ENCODE measurements at regions not wholly inside any gene's neighbourhood (a gene's known extent, or its start where the extent isn't known, plus 50 kb on each side); places are given as distances from the start of the nearest gene placed in this dataset.

DNA sequence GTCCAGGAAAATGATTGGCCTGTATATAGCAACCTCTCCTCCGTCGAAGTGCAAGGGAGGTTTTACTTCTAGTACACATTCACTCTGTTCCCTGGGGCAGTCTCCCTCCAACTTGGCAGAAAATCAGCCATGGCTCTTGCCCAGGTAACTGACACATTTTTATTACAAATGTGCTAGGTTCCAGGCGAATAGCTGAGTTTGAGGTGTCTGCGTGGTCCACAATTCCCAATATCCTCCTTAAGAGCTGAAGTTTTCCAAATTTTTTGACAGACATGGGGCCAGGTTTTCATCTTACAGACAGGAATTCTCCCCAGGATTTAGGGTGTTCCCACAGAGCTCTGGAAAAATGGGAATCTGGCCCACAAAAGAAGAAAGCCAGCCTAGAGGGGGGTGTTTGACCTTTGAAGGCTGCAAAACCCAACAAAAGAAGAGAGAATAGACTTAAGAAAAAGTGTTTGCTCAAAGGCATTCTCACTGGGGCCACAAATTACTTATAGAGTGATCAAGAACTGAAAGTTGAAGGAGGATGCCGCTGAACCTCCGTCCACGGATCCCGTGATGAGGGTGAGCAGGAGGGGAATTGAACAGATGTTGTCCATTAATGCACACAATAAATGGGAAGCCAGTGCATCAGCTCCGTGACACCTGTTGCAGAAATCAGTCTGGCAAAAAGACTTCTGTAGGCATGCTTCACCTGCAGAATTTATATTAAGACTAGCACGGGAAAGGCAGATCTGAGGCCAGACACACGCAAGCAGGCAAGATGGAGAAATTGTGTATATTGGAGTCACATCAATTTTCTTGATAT, 242.3 kb upstream of the COPS8 start:
- DNase-seq (ENCODE audit: low read depth in 3 of 3, low spot score in 2 of 3): no peak

GRCh38 chr2:236844711-236845110, 241.0 kb upstream of the COPS8 start:
- no peak for DNase-seq (ENCODE audit: low read depth in 3 of 3, low spot score in 2 of 3)

DNA sequence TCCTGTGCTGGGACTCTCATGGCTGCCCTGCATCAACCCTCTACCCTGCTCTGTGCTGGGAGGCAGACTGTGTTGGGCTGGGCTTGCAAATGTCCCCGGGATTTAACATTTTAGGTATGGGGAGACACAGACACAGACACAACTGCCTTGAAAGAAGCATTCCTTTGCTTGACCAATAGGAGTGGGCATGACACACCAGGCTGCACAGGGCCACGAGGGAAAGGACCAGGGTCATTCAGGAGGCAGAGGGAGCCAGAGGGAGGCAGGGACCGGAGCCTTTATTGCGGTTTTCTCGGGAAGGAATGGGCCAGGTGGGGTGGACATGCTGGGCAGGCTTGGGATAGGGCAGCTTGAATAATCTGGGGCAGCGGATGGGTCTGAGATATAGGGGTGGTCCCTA, 238.7 kb upstream of the COPS8 start:
- DNase-seq (ENCODE audit: low read depth in 3 of 3, low spot score in 2 of 3): no peak

DNA sequence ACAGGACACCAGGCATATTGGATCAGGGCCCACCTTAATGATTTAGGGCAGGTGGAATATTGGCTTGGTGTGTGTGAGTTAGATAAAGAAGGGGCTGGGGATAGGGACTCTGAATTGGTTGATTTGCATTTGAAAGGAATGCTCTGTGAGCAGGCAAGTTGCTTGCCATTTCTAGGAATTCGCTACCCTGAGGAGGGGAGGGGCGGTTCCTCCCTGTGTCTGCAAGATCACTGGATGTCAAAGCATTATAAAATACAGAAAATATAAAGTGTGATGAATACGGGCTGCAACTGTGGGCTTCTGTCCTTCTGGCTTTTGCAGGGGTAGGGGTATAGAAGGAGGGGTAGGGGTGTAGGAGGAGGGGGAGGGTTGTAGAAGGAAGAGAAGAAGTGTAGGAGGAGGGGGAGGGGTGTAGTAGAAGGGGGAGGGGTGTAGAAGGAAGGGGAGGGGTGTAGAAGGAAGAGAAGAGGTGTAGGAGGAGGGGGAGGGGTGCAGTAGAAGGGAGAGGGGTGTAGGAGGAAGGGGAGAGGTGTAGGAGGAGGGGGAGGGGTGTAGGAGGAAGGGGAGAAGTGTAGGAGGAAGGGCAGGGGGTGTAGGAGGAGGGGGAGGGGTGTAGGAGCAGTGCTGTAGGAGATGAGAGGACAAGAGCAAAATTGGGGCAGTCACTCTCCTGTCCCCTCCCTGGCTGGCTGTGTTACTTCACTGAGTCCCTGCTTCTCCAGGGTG, 238.0 kb upstream of the COPS8 start:
- DNase-seq (ENCODE audit: low read depth in 3 of 3, low spot score in 2 of 3): no peak

DNA sequence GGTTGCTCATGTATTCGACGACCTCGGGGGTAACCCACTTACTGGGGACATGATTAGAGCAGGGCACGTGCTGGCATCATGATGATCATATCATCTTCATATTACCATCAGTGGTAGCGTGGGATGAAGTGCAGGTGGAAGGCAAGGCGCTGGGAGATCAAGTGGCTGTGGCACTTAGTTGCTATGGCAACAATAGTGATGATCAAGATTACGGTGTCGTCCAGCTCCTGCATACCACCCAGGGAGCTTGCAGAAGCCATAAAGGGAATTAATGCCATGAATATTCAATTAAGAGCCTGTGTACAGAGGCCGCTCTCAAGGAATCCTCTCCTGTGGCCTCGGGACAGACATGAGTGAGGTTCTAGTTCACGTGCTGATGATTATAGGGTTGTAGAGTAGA, 237.2 kb upstream of the COPS8 start:
- no peak for DNase-seq (ENCODE audit: low read depth in 3 of 3, low spot score in 2 of 3)

DNA sequence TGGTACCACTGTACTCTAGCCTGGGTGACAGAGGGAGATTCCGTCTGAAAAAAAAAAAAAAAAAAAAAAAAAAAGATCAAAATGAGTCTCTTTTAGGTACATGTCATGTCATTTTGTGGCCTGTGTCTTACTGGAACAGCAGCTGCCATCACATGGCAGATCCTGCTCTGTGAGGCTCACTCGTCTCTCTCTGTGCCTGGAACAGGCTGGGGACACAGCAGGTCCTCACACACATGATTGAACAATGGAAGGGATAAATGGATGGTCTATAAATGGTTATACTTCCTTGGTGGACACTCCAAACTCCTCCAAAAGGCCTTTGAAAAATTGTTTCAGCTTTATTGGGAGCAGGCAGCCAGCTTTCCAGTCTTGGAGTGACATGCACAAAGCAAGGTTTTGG, 236.2 kb upstream of the COPS8 start:
- no peak for DNase-seq (ENCODE audit: low read depth in 3 of 3, low spot score in 2 of 3)

GRCh38 chr2:236849940-236850339, 235.7 kb upstream of the COPS8 start:
- DNase-seq (ENCODE audit: low read depth in 3 of 3, low spot score in 2 of 3): no peak

- no peak for DNase-seq (ENCODE audit: low read depth in 3 of 3, low spot score in 2 of 3)
Measured at GRCh38 chr2:236851187-236851586, 234.5 kb upstream of the COPS8 start.

DNA sequence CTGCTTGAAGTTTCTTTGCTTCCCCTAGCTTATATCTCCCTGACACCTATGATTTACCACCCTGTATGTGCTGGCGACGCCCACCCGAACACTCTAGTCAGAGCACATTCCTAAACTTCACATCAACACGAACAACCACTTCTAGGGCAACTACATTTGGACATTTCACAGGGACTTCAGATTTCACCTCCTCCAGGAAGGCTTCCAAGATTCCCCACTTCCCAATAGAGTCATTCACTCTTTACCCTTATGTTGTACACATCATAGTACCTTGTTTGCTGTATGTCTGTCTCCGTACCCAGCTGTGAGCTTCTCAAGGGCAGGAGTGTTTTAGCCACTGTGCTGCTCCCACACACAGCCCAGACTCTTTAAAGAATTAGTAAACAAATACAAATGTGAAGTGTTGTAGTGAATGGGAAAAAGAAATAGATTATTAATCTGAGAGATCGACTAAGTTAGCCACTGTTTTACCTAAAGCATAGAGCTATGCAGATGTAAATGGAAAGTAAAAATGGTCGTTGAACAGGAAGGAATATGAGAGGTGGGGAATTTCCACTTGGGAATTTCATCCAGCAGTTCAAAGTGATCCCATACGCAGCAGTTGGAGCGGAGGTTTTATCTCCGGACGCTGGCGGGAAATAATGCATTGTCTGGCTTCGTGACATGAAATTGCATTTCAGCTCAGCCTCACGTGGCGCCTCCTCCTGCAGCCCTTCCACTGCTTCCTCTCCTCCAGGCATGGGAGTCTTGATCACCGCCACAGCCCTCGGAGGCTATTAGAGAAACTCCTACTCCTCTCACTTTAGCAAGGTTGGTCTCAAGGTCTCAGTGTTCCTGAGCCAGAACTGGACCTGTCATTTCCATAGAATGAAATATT, 233.4 kb upstream of the COPS8 start:
- DNase-seq (ENCODE audit: low read depth in 3 of 3, low spot score in 2 of 3): no peak

DNA sequence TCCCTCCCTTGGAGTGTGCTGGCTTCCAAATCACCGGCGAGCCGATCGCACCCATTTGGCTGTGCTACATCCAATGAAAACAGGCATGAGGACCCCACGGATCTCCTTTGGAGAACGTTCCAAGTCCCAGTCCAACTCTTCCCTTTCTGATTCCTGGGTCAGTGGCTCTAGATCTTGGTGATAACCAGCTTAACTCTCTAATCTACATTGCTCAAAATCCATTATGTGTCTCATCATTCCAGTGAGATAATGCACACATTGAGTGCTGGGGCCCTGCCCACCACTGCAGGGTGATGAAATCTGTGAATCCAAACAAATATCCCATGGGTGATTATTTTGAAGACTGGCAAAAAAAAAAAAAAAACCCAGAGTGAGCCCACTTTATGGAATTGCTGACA, 232.7 kb upstream of the COPS8 start:
- DNase-seq (ENCODE audit: low read depth in 3 of 3, low spot score in 2 of 3): no peak

DNA sequence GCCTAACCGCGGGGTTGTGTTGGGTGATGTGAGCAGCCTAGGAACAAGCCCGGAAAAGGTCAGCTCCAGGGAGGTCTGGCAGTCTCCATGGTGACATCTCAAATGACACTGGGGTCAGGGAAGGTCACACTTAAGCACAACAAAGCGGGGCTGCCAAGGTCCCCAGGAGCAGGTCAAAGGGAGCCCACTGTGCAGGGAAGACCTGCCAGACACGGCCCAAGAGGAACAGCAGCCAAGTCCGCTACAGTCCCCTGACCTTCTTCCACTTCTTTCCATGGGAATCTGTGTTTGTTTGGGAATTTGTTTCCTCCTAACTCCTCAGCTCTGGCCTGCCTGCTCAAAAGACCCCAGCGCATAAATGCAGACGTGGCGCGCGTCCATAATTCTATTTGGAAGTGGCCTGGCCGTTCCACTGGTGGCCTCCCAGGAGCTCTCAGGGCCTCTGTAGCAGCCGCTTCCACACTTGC, 232.1 kb upstream of the COPS8 start:
- no peak for DNase-seq (ENCODE audit: low read depth in 3 of 3, low spot score in 2 of 3)

GRCh38 chr2:236855176-236855865, 230.4 kb upstream of the COPS8 start:
- no peak for DNase-seq (ENCODE audit: low read depth in 3 of 3, low spot score in 2 of 3)

GRCh38 chr2:236855866-236856847, 229.5 kb upstream of the COPS8 start:
- DNase-seq (ENCODE audit: low read depth in 3 of 3, low spot score in 2 of 3): no peak

DNA sequence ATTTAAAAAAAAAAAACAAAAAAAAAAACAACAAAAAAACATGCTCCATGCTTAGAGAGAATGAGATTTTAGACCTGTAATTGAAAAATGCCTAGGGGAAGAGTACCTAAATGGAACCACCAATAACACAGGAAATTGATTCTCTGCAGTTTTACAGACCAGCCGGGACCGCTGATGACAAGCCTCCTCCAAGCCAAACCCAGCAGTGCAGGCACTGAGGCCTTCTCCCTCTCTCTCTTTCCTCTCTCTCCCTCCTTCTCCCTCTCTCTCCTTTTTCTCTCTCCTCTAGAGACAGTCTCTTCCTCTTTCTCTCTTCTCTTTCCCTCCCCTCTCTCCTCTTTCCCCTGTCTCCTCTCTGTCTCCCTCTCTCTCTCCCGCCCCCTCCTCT, 228.8 kb upstream of the COPS8 start:
- no peak for DNase-seq (ENCODE audit: low read depth in 3 of 3, low spot score in 2 of 3)

DNA sequence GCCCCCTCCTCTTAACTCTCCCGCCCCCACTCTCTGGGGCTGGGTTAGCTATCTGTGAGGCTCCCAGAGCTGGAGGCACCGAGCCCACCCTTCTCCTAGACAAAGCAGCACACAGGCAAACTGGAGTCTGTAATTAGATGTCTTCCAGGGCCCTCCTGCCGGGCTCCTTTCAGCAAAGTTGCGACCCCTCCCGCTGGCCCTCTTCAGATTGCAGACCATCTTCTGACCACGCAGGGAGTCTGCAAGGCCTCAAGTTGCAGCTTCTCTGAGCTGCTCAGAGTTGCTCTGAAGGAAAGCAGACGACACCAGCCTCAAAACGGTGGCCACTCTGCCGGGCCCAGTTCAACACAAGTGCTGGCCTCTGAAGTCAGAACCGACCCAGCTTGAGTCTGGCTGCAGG, 228.4 kb upstream of the COPS8 start:
- DNase-seq (ENCODE audit: low read depth in 3 of 3, low spot score in 2 of 3): no peak

DNA sequence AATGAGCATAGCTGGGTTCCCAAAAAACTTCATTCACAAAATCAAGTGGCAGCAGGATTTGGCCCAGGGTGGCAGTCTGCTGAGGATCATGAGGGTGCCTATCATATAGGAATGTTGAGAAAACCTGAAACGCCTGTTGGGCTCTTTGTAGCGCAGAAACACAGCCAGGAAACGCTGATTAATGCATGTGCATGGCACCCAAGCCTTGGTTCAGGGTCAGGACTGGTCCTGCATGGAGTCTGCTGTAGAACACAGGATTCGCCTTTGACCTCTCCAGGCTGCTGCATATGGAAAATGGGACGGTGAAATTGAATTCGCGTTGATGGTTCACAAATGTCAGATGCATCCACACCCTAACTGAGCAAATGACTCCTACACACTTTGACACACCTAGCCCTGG, 227.9 kb upstream of the COPS8 start:
- DNase-seq (ENCODE audit: low read depth in 3 of 3, low spot score in 2 of 3): no peak

DNA sequence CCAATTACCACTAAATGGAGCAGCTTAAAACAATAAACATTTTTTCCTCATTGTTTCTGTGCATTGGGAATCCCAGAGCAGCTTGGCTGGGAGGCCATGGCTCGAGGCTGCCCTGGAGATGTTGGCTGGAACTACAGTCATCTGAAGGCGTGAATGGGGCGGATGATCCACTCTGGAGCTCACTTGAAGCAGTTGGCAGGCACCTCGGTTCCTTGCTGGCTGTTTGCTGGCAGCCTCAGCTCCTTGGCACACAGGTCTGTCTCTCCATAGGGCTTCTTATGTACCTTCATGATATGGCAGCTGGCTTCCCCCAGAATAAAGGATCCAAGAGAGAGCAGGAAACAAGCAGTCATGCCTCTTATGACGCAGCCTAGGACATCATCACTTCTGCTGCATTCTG, 227.0 kb upstream of the COPS8 start:
- DNase-seq (ENCODE audit: low read depth in 3 of 3, low spot score in 2 of 3): no peak

DNA sequence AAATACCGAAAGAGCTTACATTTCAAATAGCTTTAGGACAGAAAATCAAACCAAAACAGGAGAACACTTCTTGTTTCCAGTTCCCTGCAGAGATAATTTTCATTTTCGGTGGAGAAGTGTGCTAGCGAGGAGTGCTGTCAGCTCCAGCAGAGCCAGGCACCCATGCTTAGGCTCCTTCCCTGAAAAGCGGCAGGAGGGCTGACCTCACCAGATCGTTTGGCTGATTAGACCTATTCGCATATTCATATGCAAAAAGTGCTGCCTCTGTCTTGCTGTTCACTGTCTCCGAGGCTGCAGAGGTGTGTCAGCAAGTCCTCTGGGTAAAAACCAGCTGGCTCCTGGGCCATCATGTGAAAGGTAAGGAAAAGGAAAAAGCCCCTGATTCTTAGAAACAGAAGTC, 225.8 kb upstream of the COPS8 start:
- no peak for DNase-seq (ENCODE audit: low read depth in 3 of 3, low spot score in 2 of 3)

DNA sequence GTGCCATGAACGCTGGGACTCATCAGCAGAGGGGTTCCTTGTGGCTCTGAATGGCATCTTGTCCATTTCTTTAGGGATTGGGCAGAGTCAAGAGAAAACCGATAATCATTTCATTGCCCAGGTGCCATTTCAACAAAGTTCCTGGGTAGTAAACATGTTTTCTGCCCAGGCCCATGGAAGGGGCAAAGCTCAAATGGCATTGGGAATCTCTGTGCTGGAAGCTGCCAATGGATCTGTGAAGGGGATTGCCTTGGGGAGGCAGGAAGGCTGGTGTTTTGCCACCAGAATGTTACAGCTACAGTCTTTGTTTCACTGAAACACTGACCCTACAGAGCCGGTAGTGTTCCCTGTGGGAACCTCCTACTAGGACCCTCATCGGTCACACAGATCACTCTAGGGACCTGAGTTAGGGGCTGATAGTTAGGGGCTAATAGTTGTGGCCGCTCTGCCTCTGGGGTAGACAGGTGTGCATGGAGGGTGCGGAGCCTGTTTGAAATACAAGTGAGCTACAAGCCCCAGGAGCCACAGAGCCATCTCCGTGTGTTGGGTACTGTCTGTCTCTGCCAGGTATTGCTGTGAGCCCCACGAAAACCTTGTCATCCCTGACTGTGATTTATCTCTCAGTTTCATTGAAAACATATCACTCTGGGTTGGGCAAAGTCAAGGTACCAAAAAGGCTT, 224.4 kb upstream of the COPS8 start:
- DNase-seq (ENCODE audit: low read depth in 3 of 3, low spot score in 2 of 3): no peak
